SK-N-SH (cell line): ENCODE measurements at regions not wholly inside any gene's neighbourhood (a gene's known extent, or its start where the extent isn't known, plus 50 kb on each side); places are given as distances from the start of the nearest gene placed in this dataset.

ENCODE experiments used
- CTCF ChIA-PET: fragments of 300-600, 350-600 bp; formaldehyde crosslinking; extraction: SDS; loops from one replicate; lab custom pipeline; 2021; lab: Yijun Ruan, JAX
- POLR2A ChIA-PET: fragments of 350-600 bp; sonication (Branson Sonifier 250); formaldehyde crosslinking; extraction: SDS; loops from one replicate; lab custom pipeline; 2020; ENCODE audit warnings: antibody characterized with exemption, inconsistent platforms; lab: Yijun Ruan, JAX
- DNase-seq: peaks from one replicate; pipeline ENCODE4 v3.0.0; 2012
- H2AFZ ChIP-seq: fragments of 200-600 bp; sonication (generic); 2 replicates; pipeline ENCODE4 v1.8.1; 2016; ENCODE audit warnings: antibody characterized with exemption, mild to moderate bottlenecking, low read depth
- H3F3A ChIP-seq: fragments of 200-600 bp; sonication (generic); replicated peaks from 2 replicates; pipeline ENCODE3; 2016; ENCODE audit warnings: antibody characterized with exemption, mild to moderate bottlenecking; ENCODE audit not compliant: insufficient read depth
- H3K27ac ChIP-seq, 2 experiments: fragments of 200-500 bp in 1 of 2; fragments of 200-600 bp in 1 of 2; sonication (Bioruptor generic) in 1 of 2; sonication (generic), shearing (Covaris generic) in 1 of 2; 2 replicates each; pipeline versions ENCODE4 v1.5.1 to v1.6.1; 2014 to 2016; ENCODE audit warnings: low read depth in 2 of 2, inconsistent platforms in 1 of 2, low read length in 1 of 2, mild to moderate bottlenecking in 1 of 2, mixed read lengths in 1 of 2
- H3K27me3 ChIP-seq: fragments of 200-600 bp; sonication (generic), shearing (Covaris generic); 2 replicates; pipeline ENCODE4 v1.6.1; 2016; ENCODE audit warnings: mixed run types; ENCODE audit not compliant: insufficient read depth
- H3K36me3 ChIP-seq, 2 experiments: fragments of 200-500 bp in 1 of 2; fragments of 200-600 bp in 1 of 2; sonication (Bioruptor generic) in 1 of 2; sonication (generic) in 1 of 2; replicated peaks in 1 of 2; 2 replicates each; pipeline versions ENCODE3 to v1.5.1; 2014 to 2016; ENCODE audit warnings: low read length in 1 of 2, mild to moderate bottlenecking in 1 of 2; ENCODE audit not compliant: insufficient read depth in 2 of 2, control insufficient read depth in 1 of 2
- H3K4me1 ChIP-seq, 2 experiments: fragments of 200-500 bp in 1 of 2; fragments of 200-600 bp in 1 of 2; sonication (Bioruptor generic) in 1 of 2; sonication (generic), shearing (Covaris generic) in 1 of 2; 2 replicates each; pipeline versions ENCODE4 v1.5.1 to v1.6.1; 2014 to 2016; ENCODE audit warnings: low read depth in 1 of 2, low read length in 1 of 2, mixed run types in 1 of 2; ENCODE audit not compliant: insufficient read depth in 2 of 2, control insufficient read depth in 1 of 2
- H3K4me2 ChIP-seq: fragments of 200-600 bp; sonication (generic), shearing (Covaris generic); 2 replicates; pipeline ENCODE4 v1.6.1; 2017; ENCODE audit warnings: mixed run types
- H3K4me3 ChIP-seq, 2 experiments: fragments of 200-500 bp in 1 of 2; fragments of 200-600 bp in 1 of 2; sonication (Bioruptor generic) in 1 of 2; sonication (generic), shearing (Covaris generic) in 1 of 2; 2 replicates each; pipeline versions ENCODE4 v1.5.1 to v1.8.1; 2014 to 2016; ENCODE audit warnings: low read depth in 2 of 2, inconsistent platforms in 1 of 2, low read length in 1 of 2, mild to moderate bottlenecking in 1 of 2, mixed read lengths in 1 of 2, moderate library complexity in 1 of 2
- H3K79me2 ChIP-seq: fragments of 200-600 bp; sonication (generic); 2 replicates; pipeline ENCODE4 v1.8.1; 2017; ENCODE audit warnings: mild to moderate bottlenecking; ENCODE audit not compliant: insufficient read depth
- H3K9ac ChIP-seq: fragments of 200-600 bp; sonication (generic); 2 replicates; pipeline ENCODE4 v1.6.1; 2017; ENCODE audit warnings: mixed run types
- H3K9me2 ChIP-seq: fragments of 200-600 bp; sonication (generic); 2 replicates; pipeline ENCODE4 v1.6.1; 2017; ENCODE audit warnings: mixed run types
- H3K9me3 ChIP-seq: fragments of 200-600 bp; sonication (generic); 2 replicates; pipeline ENCODE4 v1.6.1; 2017; ENCODE audit warnings: mixed run types, mild to moderate bottlenecking, moderate library complexity
- H4K20me1 ChIP-seq: fragments of 200-600 bp; sonication (generic); 2 replicates; pipeline ENCODE4 v1.6.1; 2017; ENCODE audit warnings: mild to moderate bottlenecking, mixed run types; ENCODE audit not compliant: insufficient read depth
- CHD2 ChIP-seq: fragments of 150-350 bp; IDR thresholded peaks from 2 replicates; pipeline ENCODE4 v1.6.1; 2018; ENCODE audit warnings: low read length; ENCODE audit not compliant: partially characterized antibody
- CTCF ChIP-seq: fragments of 200-600 bp; sonication (generic); IDR thresholded peaks from 2 replicates; pipeline ENCODE4 v1.6.1; 2017; ENCODE audit warnings: antibody characterized with exemption, mild to moderate bottlenecking, moderate library complexity
- EZH2phosphoT487 ChIP-seq: fragments of 200-600 bp; sonication (generic); IDR thresholded peaks from 2 replicates; pipeline ENCODE4 v1.6.1; 2017; ENCODE audit warnings: low read depth, mixed run types, mild to moderate bottlenecking, antibody characterized with exemption, moderate library complexity, borderline replicate concordance
- FOXJ3 ChIP-seq: sonication (generic); formaldehyde crosslinking; IDR thresholded peaks from 2 replicates; pipeline ENCODE4 v1.5.1; 2020; ENCODE audit warnings: mild to moderate bottlenecking, missing genetic modification reagents
- FOXM1 ChIP-seq: IDR thresholded peaks from 2 replicates; pipeline ENCODE4 v1.4.0; 2012; ENCODE audit warnings: low read depth, mild to moderate bottlenecking
- GABPA ChIP-seq: IDR thresholded peaks from 2 replicates; pipeline ENCODE4 v1.4.0; 2012; ENCODE audit warnings: low read depth, mild to moderate bottlenecking
- GATA2 ChIP-seq: sonication (generic); formaldehyde crosslinking; IDR thresholded peaks from 2 replicates; pipeline ENCODE4 v1.5.0; 2020; ENCODE audit warnings: mild to moderate bottlenecking, missing genetic modification reagents
- IRF3 ChIP-seq: fragments of 150-350 bp; IDR thresholded peaks from 2 replicates; pipeline ENCODE4 v1.6.1; 2016; ENCODE audit warnings: mild to moderate bottlenecking, low read depth, low read length
- JUND ChIP-seq: IDR thresholded peaks from 2 replicates; pipeline ENCODE4 v1.4.0; 2012
- MAX ChIP-seq: IDR thresholded peaks from 2 replicates; pipeline ENCODE4 v1.4.0; 2012; ENCODE audit warnings: low read depth
- MEF2A ChIP-seq: IDR thresholded peaks from 2 replicates; pipeline ENCODE4 v1.4.0; 2012; ENCODE audit warnings: low read depth, borderline replicate concordance
- MXI1 ChIP-seq: IDR thresholded peaks from 2 replicates; pipeline ENCODE4 v1.6.1; 2012; ENCODE audit warnings: mild to moderate bottlenecking, low read depth, low read length, improper control_type of control experiment
- PBX3 ChIP-seq: IDR thresholded peaks from 2 replicates; pipeline ENCODE4; 2012
- RAD21 ChIP-seq: IDR thresholded peaks from 2 replicates; pipeline ENCODE4 v1.6.1; 2012; ENCODE audit warnings: mild to moderate bottlenecking, low read length
- RFX5 ChIP-seq: IDR thresholded peaks from 2 replicates; pipeline ENCODE4 v1.6.1; 2012; ENCODE audit warnings: mild to moderate bottlenecking, improper control_type of control experiment, low read length
- SIN3A ChIP-seq: IDR thresholded peaks from 2 replicates; pipeline ENCODE4 v1.6.1; 2012; ENCODE audit warnings: low read depth, mild to moderate bottlenecking, low read length, moderate library complexity, borderline replicate concordance
- SMC3 ChIP-seq: IDR thresholded peaks from 2 replicates; pipeline ENCODE4 v1.6.1; 2012; ENCODE audit warnings: low read depth, low read length, improper control_type of control experiment
- TEAD4 ChIP-seq: IDR thresholded peaks from 2 replicates; pipeline ENCODE4 v1.4.0; 2012; ENCODE audit warnings: mild to moderate bottlenecking, borderline replicate concordance; ENCODE audit not compliant: insufficient read depth
- USF2 ChIP-seq: fragments of 150-350 bp; IDR thresholded peaks from 2 replicates; pipeline ENCODE4 v1.6.1; 2017; ENCODE audit warnings: antibody characterized with exemption, low read length, low read depth, borderline replicate concordance
- WGBS: methylation state at CpG from one replicate; pipeline ENCODE4 v1.1.6; 2017; ENCODE audit warnings: low lambda C conversion rate; 5-methylcytosine and 5-hydroxymethylcytosine counted together

- no peak for DNase-seq
- H3F3A ChIP-seq, result no peaks in the 10 kb centered on the region
- no peak overlapping the region for H2AFZ ChIP-seq
- H3K9ac ChIP-seq, result no peak overlapping the region
- H3K4me1 ChIP-seq, result no peaks in the 10 kb centered on the region
- ChIA-PET POLR2A (no interaction called here), CTCF (no interaction called here)
- no peaks in the 10 kb centered on the region for H3K27me3 ChIP-seq
- no peaks in the 10 kb centered on the region for H3K9me3 ChIP-seq
- H3K4me2 ChIP-seq, result no peak overlapping the region
- no peak overlapping the region for H3K4me3 ChIP-seq
- TF ChIP-seq CTCF, result no peak
- TF ChIP-seq FOXJ3, result no peak
- TF ChIP-seq RAD21, result no peak
- no peak for TF ChIP-seq USF2
- no peak for TF ChIP-seq GABPA
- TF ChIP-seq JUND, result no peak
- TF ChIP-seq IRF3, result no peak
- TF ChIP-seq MAX, result no peak
- TF ChIP-seq EZH2phosphoT487, result no peak
- TF ChIP-seq MXI1, result no peak
- TF ChIP-seq PBX3, result no peak
- TF ChIP-seq SMC3, result no peak
- TF ChIP-seq CHD2, result no peak
- TF ChIP-seq RFX5, result no peak
- TF ChIP-seq TEAD4, result no peak
- no peak for TF ChIP-seq GATA2 (CRISPR knock-in tag)
- TF ChIP-seq FOXM1, result no peak
- TF ChIP-seq MEF2A, result no peak
- no peak for TF ChIP-seq SIN3A
- H3K36me3 ChIP-seq, result no peaks in the 10 kb centered on the region
- H3K79me2 ChIP-seq, result no peaks in the 10 kb centered on the region
- H3K27ac ChIP-seq, result no peak overlapping the region
- no peaks in the 10 kb centered on the region for H3K9me2 ChIP-seq
- WGBS, result 21% methylated on average over 5 of the region's 5 CpGs
- H4K20me1 ChIP-seq, result no peaks in the 10 kb centered on the region
Measured at GRCh38 chr14:81868172-81868571, 334.5 kb upstream of the SEL1L start.
